SU-DHL-6 (cell line): ENCODE measurements at regions not wholly inside any gene's neighbourhood (a gene's known extent, or its start where the extent isn't known, plus 50 kb on each side); places are given as distances from the start of the nearest gene placed in this dataset.
A peak's percentile ranks its signal among the peaks of the same experiment; 100 is the strongest.

Experiments used
- H2AFZ ChIP-seq: fragments of 200-600 bp; sonication (generic); 2 replicates; pipeline ENCODE4 v1.6.1; 2014; ENCODE audit warnings: low read depth, mild to moderate bottlenecking, moderate library complexity, mixed read lengths, antibody characterized with exemption, low read length; ENCODE audit not compliant: severe bottlenecking
- H3F3A ChIP-seq: fragments of 200-600 bp; shearing (Covaris generic); 2 replicates; pipeline ENCODE4 v1.6.0; 2016; ENCODE audit warnings: antibody characterized with exemption, mild to moderate bottlenecking; ENCODE audit not compliant: insufficient read depth
- H3K27ac ChIP-seq: fragments of 200-600 bp; sonication (generic); 2 replicates; pipeline ENCODE4 v1.5.1; 2016; ENCODE audit warnings: low read depth, mild to moderate bottlenecking, low read length, moderate library complexity, mixed read lengths
- H3K27me3 ChIP-seq: fragments of 200-600 bp; sonication (generic), shearing (Covaris generic); 2 replicates; pipeline ENCODE4 v1.6.0; 2014; ENCODE audit warnings: mild to moderate bottlenecking, low read length
- H3K36me3 ChIP-seq: fragments of 200-600 bp; sonication (generic); 2 replicates; pipeline ENCODE4 v1.6.1; 2014; ENCODE audit warnings: mild to moderate bottlenecking, low read length, mixed read lengths
- H3K4me2 ChIP-seq: fragments of 300-600, 200-600 bp; shearing (Covaris generic), sonication (generic); 2 replicates; pipeline ENCODE4 v1.6.0; 2014; ENCODE audit warnings: low read length, low read depth, mild to moderate bottlenecking; ENCODE audit not compliant: poor library complexity, severe bottlenecking
- H3K4me3 ChIP-seq: fragments of 200-600 bp; sonication (generic); 2 replicates; pipeline ENCODE4 v1.5.1; 2014; ENCODE audit warnings: antibody characterized with exemption, low read length, mild to moderate bottlenecking, mixed read lengths; ENCODE audit not compliant: insufficient read depth, poor library complexity, severe bottlenecking
- H3K79me2 ChIP-seq: fragments of 200-600 bp; sonication (generic); 2 replicates; pipeline ENCODE4 v1.6.1; 2014; ENCODE audit warnings: mild to moderate bottlenecking, low read length, moderate library complexity; ENCODE audit not compliant: insufficient read depth
- H3K9ac ChIP-seq: fragments of 200-600 bp; sonication (generic); 2 replicates; pipeline ENCODE4 v1.7.0; 2014; ENCODE audit warnings: mild to moderate bottlenecking, low read length
- H3K9me2 ChIP-seq: fragments of 200-600 bp; sonication (generic); replicated peaks from 2 replicates; pipeline ENCODE4 v1.6.1; 2014; ENCODE audit warnings: low read length; ENCODE audit not compliant: insufficient read depth
- H3K9me3 ChIP-seq: fragments of 200-600 bp; sonication (generic); 2 replicates; pipeline ENCODE4 v1.6.1; 2014; ENCODE audit warnings: low read length, mixed read lengths; ENCODE audit not compliant: insufficient read depth
- H4K20me1 ChIP-seq: fragments of 200-600 bp; sonication (generic); 2 replicates; pipeline ENCODE4 v1.6.1; 2014; ENCODE audit warnings: low read depth, mild to moderate bottlenecking, antibody characterized with exemption, low read length, moderate library complexity, mixed read lengths
- CTCF ChIP-seq: fragments of 200-600 bp; sonication (generic); IDR thresholded peaks from one replicate; pipeline ENCODE4 v1.5.1; 2017; ENCODE audit warnings: antibody characterized with exemption, mild to moderate bottlenecking, low read length, moderate library complexity; ENCODE audit not compliant: insufficient read depth, poor library complexity, severe bottlenecking
- EZH2phosphoT487 ChIP-seq: fragments of 200-600 bp; sonication (generic), shearing (Covaris generic); conservative IDR thresholded peaks from 2 replicates; pipeline ENCODE4 v1.6.1; 2018; ENCODE audit warnings: mild to moderate bottlenecking, antibody characterized with exemption, low read length, moderate library complexity, mixed read lengths

GRCh38 chr18:71405169-71405809 is 1116.4 kb downstream of the SOCS6 start:
- no peak overlapping the region for H2AFZ ChIP-seq
- H3K9me3 ChIP-seq: no peaks in the 10 kb centered on the region
- no peak overlapping the region for H3K4me2 ChIP-seq
- no peaks in the 10 kb centered on the region for H3F3A ChIP-seq
- no peaks in the 10 kb centered on the region for H3K36me3 ChIP-seq
- H3K27me3 ChIP-seq: no peaks in the 10 kb centered on the region
- H3K4me3 ChIP-seq: no peak overlapping the region
- H4K20me1 ChIP-seq: no peaks in the 10 kb centered on the region
- H3K9me2 ChIP-seq: no peaks in the 10 kb centered on the region
- H3K9ac ChIP-seq: no peak overlapping the region
- H3K79me2 ChIP-seq: no peaks in the 10 kb centered on the region
- TF ChIP-seq CTCF (no peak), EZH2phosphoT487 (no peak)
- no peak overlapping the region for H3K27ac ChIP-seq

- TF ChIP-seq EZH2phosphoT487 (no peak), CTCF (no peak)
These were observed 1114.7 kb downstream of the SOCS6 start for GRCh38 chr18:71403501-71403900.

GRCh38 chr18:71398531-71398930 is 1109.7 kb downstream of the SOCS6 start:
- Histone ChIP-seq H3K27ac (no peak overlapping the region), H3K79me2 (no peaks in the 10 kb centered on the region), H3K9me2 (no peaks in the 10 kb centered on the region), H3K27me3 (no peaks in the 10 kb centered on the region), H3K9me3 (no peaks in the 10 kb centered on the region), H3K9ac (no peak overlapping the region), H4K20me1 (no peaks in the 10 kb centered on the region), H3K4me2 (no peak overlapping the region), H3F3A (no peaks in the 10 kb centered on the region), H2AFZ (peak overlapping the region; percentile 4), H3K4me3 (no peak overlapping the region), H3K36me3 (no peaks in the 10 kb centered on the region)
- TF ChIP-seq EZH2phosphoT487 (no peak), CTCF (peak; percentile 31)

More at GRCh38 chr18:71403501-71403900, 1114.7 kb downstream of the SOCS6 start:
- Histone ChIP-seq H3K9me2 (no peaks in the 10 kb centered on the region), H3K4me2 (no peak overlapping the region), H2AFZ (peak overlapping the region; percentile 20), H3K27me3 (no peaks in the 10 kb centered on the region), H3K9ac (no peak overlapping the region), H3K9me3 (no peaks in the 10 kb centered on the region), H3K79me2 (no peaks in the 10 kb centered on the region), H3K4me3 (no peak overlapping the region), H3F3A (no peaks in the 10 kb centered on the region), H3K36me3 (no peaks in the 10 kb centered on the region), H4K20me1 (no peaks in the 10 kb centered on the region), H3K27ac (no peak overlapping the region)
